ENCODE measurements at regions not wholly inside any gene's neighbourhood (a gene's known extent, or its start where the extent isn't known, plus 50 kb on each side); places are given as distances from the start of the nearest gene placed in this dataset.
"Not testable (repeated sequence)": the region's sequence is repeated elsewhere in the genome, so short reads cannot be mapped to it uniquely, and the experiment has no call there.

GRCh38 chr9:115675834-115676233, 477.8 kb upstream of the PAPPA start:
- no peak for DNase-seq

GRCh38 chr9:115680231-115680630, 473.4 kb upstream of the PAPPA start:
- DNase-seq = no peak

- DNase-seq = no peak
These were observed 472.0 kb upstream of the PAPPA start for GRCh38 chr9:115681585-115681984.

GRCh38 chr9:115686069-115686468, 467.5 kb upstream of the PAPPA start:
- DNase-seq = no peak

- no peak for DNase-seq
These were observed 466.2 kb upstream of the PAPPA start for GRCh38 chr9:115687356-115687755.

- no peak for DNase-seq
These were observed 464.3 kb upstream of the PAPPA start for GRCh38 chr9:115689331-115689730.

GRCh38 chr9:115690786-115691496, 462.6 kb upstream of the PAPPA start:
- DNase-seq = no peak

- no peak for DNase-seq
These were observed 461.9 kb upstream of the PAPPA start for GRCh38 chr9:115691693-115692092.

- DNase-seq = not testable (repeated sequence)
These were observed 460.7 kb upstream of the PAPPA start for GRCh38 chr9:115692868-115693267.

- DNase-seq = peak; percentile 1
These were observed 459.6 kb upstream of the PAPPA start for GRCh38 chr9:115694014-115694413.

- DNase-seq = no peak
These were observed 458.6 kb upstream of the PAPPA start for GRCh38 chr9:115694991-115695390.

- no peak for DNase-seq
These were observed 440.6 kb upstream of the PAPPA start for GRCh38 chr9:115712981-115713380.

- DNase-seq = no peak
These were observed 437.9 kb upstream of the PAPPA start for GRCh38 chr9:115715666-115716065.

GRCh38 chr9:115717298-115717697, 436.3 kb upstream of the PAPPA start:
- DNase-seq = no peak

- DNase-seq = no peak
These were observed 435.8 kb upstream of the PAPPA start for GRCh38 chr9:115717711-115718173.

GRCh38 chr9:115730396-115730795, 423.2 kb upstream of the PAPPA start:
- no peak for DNase-seq

GRCh38 chr9:115730845-115731244, 422.7 kb upstream of the PAPPA start:
- DNase-seq = no peak

- DNase-seq = no peak
These were observed 420.1 kb upstream of the PAPPA start for GRCh38 chr9:115733318-115734110.

GRCh38 chr9:115739096-115739875, 414.3 kb upstream of the PAPPA start:
- DNase-seq = no peak

GRCh38 chr9:115740986-115741385, 412.6 kb upstream of the PAPPA start:
- no peak for DNase-seq

- no peak for DNase-seq
These were observed 409.6 kb upstream of the PAPPA start for GRCh38 chr9:115743709-115744605.

- DNase-seq = no peak
These were observed 407.1 kb upstream of the PAPPA start for GRCh38 chr9:115746496-115746895.

Measured in midbrain (tissue), 1 donor.